Activated CD4-positive, CD25-positive, alpha-beta regulatory T cell treated with anti-CD3 and anti-CD28 coated beads, Interleukin-2, amount 50 U/mL, for 24 hours (primary cell): ENCODE measurements at regions not wholly inside any gene's neighbourhood (a gene's known extent, or its start where the extent isn't known, plus 50 kb on each side); places are given as distances from the start of the nearest gene placed in this dataset.

Source experiments
- ATAC-seq, 2 donors: fragments of 150-1000 bp; cut with Tn5 transposase; one replicate each; pipeline ENCODE4 v1.10.0; 2021; ENCODE audit warnings: mild to moderate bottlenecking in 1 of 2, moderate library complexity in 1 of 2

GRCh38 chr13:82772816-82773215 lies 1109.5 kb downstream of the SLITRK1 start:
- no peak for ATAC-seq

GRCh38 chr13:82766732-82767321 lies 1115.4 kb downstream of the SLITRK1 start:
- ATAC-seq: no peak

DNA sequence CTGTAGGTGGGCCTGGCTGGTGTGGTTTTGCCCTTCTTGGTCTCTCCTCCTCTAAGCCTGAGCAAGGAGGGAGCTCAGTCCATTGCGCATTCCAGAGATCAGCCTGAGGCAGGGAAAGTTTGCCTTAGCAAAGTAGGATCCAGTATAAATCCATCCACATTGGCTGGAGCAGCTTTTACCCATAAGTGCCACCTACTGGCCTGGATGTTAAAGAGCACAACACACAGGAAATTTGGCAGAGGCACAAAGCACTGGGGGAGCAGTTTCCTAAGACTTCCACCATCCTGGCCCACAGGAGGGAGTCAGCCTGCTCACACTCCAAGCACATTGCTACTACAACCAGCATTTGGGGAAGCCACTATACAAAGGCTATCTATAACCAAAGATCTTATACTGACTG lies 1124.2 kb downstream of the SLITRK1 start:
- ATAC-seq: no peak

DNA sequence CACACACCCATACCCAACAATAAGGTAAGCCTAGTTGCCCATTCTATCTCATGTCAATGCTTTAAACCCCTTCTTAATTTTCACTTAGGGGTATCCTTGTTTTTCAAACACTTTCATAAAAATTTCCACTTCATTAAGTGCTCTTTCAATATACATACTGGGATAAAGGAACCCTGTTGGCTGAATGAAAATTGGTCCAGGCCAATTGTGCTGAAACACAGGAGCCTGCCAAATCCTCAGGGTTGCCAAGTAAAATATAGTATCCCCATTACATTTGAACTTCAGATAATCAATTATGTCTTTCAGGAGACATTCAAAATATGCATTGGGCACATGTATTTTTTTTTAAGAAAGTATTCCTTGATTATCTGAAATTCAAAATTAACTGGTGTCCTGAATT lies 1131.1 kb downstream of the SLITRK1 start:
- ATAC-seq: no peak

DNA sequence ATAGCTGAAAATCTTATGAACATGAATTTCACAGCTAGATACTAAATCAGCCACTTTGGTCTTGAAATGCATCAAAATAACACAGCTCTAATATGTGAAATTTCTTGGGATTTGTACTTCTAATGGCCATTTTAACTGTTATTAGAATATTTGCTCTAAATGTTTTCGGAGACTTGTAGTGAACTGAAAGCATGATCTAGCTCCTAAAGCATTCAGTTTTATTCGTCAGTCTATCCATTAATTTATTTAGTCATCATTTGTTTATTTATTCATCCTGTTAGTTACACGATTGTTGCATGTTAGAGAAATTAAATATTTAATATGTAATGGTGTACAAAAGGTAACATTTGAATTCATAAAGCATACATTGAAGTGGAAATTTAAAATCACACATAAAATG lies 1132.7 kb downstream of the SLITRK1 start:
- ATAC-seq: no peak

DNA sequence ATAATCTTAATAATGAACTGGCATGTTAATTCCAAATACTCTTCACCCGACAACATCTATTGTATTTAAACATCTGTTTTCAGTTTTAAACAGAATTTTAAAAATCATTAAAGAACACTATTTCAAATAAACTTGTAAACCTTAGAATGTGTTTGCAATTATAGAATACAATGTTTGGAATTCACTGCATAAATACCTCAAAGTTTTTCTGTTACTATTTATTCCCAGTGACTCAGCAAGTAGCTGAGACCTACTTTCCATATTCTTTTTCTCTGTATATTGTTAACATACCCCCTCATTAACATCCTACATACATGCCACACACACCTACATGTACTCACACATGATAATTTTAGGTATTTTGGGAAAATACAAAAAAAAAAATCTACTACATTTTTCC lies 1134.3 kb downstream of the SLITRK1 start:
- no peak for ATAC-seq

GRCh38 chr13:82747291-82747690 lies 1135.0 kb downstream of the SLITRK1 start:
- no peak for ATAC-seq

GRCh38 chr13:82740442-82740841 lies 1141.8 kb downstream of the SLITRK1 start:
- ATAC-seq: no peak

DNA sequence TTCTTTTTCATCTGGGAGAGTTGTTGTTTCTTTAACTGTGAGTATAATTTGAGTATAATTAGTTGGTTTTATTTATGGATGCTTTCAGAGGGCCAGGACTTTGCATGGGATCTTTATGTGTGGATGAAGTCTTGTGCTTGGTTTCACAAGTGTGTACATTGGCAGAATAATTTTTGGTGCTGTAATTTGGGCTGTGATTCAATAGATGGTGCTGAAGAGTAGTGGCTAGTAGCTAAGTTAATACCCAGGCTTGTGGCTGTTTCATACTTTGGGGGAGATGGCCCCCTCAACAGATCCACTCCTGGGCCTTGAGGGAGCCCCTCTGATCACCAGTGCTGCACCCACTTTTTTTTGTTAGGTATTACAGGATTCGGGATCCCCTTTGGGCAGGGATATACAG lies 1142.4 kb downstream of the SLITRK1 start:
- ATAC-seq: no peak

GRCh38 chr13:82729401-82729800 lies 1152.9 kb downstream of the SLITRK1 start:
- ATAC-seq: no peak

DNA sequence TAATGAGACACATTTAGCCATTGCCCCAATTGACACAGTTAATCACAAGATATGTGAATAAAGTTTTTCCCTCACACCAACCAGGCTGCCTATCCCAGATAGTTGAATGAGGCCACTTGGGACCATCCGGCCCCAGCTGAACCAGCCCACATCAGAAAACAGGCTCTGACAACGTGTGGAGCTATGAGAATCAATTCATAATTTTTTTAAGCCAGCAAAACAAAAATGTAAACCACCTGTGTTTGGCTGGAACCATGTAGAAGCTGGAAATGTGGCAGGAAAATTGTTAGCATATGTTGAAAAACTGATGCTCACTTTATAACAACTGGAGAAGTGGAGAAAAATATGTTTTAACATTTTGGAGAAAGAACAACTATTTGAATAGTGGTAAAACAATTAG lies 1161.3 kb downstream of the SLITRK1 start:
- no peak for ATAC-seq

GRCh38 chr13:82719987-82720386 lies 1162.3 kb downstream of the SLITRK1 start:
- ATAC-seq: no peak

DNA sequence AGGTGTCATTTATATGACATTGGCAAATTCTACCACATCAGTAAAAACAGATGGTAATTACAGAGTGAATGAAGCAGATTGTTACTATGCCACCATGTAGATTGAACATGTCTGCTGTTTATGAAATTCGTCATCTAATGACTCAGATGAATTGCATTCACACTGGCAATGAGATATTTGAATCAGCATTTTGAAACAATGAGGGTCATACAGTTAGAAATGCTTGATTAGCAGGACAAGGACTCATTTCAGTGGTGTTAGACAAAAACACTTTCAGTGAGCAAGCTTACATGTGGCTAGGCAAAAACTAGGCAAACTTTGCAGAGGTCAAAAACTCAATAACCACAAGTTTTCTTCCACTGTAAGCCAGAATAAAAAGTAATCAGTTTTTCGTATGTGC lies 1165.0 kb downstream of the SLITRK1 start:
- ATAC-seq: no peak

GRCh38 chr13:82713687-82714405 lies 1168.4 kb downstream of the SLITRK1 start:
- no peak for ATAC-seq

- ATAC-seq: no peak
Observed at GRCh38 chr13:82702513-82702912, 1179.8 kb downstream of the SLITRK1 start.

DNA sequence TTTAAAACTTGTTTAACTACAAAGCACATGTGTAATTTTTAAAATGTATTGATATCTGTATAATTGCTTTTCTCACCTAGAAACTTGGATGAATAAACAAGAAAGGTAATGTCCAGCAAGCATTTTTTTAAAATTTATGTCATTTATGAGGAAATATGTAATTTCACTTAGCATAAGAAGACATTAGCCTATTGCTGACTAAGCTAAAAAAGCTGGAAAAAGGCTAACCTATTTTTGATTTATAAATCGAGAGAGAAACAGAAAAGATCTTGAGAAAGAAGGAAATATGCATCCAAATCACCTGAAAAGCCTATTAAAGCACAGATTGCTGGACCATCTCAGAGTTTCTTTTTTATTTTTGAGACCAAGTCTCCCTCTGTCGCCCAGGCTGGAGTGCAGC lies 1181.3 kb downstream of the SLITRK1 start:
- ATAC-seq: no peak

DNA sequence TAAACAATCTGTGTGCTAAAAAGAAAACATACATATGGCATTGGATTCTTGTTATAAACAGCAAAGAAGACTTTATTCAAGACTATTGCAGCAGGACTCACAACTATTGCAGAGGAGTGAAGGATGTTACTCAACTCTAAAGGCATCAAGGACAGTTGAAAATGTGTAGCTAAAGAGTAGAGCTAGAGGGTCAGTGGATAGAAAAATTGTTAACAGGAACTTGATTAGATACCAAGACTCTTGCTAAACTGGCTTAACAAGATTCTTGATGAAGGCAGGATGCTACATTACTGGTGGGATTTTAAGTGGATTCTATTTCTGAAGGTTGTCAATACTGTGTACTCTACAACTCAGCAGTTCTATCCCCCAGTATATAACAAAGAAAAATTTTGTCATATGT lies 1183.3 kb downstream of the SLITRK1 start:
- no peak for ATAC-seq

DNA sequence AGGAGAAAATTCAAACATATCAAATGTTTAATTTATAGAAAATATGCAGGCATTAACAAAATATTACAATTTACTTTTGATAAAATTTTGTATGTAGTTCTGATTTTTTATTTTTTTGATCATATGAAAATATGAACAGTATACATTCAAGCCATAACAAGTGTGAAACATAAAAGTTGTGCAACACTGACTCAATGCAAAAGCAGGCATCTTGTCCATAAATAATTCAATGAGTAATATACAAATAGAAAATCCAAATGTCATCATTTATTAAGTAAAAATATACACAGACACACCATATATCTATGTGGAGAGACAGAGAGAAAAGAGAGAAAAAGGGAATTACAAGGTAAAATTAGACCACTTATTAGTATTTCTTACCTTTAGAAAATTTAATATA lies 1183.9 kb downstream of the SLITRK1 start:
- no peak for ATAC-seq

GRCh38 chr13:82693607-82694006 lies 1188.7 kb downstream of the SLITRK1 start:
- ATAC-seq: no peak

- ATAC-seq: peak; percentile 54 to 80
Observed at GRCh38 chr13:82688400-82688994, 1193.8 kb downstream of the SLITRK1 start.

DNA sequence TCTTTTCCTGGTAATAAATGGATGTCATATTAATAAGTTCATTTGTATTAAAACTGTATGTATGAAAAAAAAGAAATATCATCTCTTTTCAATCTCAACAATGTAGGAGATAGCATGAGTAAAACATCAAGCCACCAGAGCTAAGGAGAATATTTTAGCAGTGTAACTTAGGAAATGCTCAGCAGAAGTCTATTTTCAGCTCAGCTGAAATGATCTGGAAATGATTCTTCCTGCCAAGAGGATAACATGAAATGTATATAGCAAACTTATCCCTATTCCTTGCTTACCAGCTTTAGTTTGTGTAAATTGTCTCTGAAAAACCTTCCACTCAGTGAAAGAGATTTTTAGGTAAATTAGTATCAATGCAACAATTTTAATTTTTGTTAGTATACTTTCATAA lies 1194.4 kb downstream of the SLITRK1 start:
- no peak for ATAC-seq

DNA sequence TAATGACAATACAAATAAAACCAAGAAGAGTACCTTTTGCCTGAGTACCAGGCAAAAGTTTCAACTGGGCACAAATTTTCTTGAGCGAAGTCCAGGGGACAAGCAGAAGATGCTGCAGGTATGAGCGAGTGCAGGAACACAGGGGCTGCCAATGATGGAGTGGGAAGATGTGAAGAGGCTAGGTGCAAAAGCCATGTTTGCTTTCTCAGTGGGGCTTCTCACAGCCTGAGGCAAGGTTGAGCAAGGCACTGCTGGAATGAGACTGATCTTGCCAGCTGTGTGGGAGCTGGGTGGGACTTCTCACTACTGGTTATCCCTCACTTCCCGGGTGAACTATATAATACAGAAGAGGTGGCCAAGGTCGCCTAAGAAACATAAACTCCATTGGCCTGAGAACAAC lies 1200.7 kb downstream of the SLITRK1 start:
- ATAC-seq: no peak

DNA sequence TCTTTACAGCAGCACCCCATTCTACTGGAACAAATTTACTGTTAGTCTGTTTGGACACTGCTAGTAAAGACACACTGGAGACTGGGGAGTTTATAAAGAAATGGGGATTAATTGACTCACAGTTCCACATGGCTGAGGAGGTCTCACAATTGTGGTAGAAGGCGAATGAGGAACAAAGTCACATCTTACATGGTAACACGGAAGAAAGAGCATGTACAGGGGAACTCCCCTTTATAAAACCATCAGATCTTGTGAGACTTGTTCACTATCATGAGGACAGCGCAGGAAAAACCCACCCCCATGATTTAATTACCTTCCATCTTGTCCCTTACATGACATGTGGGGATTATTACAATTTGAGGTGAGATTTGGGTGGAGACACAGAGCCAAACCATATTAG lies 1204.2 kb downstream of the SLITRK1 start:
- no peak for ATAC-seq

DNA sequence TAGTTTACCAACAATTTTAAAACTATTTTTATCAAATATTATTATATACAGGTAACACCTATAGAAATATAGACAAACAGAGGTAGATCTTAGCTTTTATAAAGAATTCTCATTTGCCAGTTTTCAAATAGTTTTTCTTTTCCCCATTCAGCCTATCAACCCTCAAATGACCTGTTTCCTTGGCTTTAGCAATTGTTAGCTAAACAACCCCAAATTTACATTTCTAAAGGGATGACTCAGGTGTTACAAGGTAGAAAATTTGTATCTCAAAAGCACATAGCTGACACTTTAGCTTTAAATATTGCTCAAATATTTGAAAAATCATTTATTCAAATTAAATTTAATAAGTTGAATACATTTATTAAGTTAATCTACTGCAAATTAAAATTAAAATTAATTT lies 1207.2 kb downstream of the SLITRK1 start:
- no peak for ATAC-seq

GRCh38 chr13:82674546-82674945 lies 1207.7 kb downstream of the SLITRK1 start:
- no peak for ATAC-seq
